Endothelial cell of hepatic sinusoid (primary cell): ENCODE measurements at regions not wholly inside any gene's neighbourhood (a gene's known extent, or its start where the extent isn't known, plus 50 kb on each side); places are given as distances from the start of the nearest gene placed in this dataset.

Source experiments
- in situ Hi-C: cut with HindIII; loops from 2 replicates; pipeline ENCODE4 v1.10.0; 2017; ENCODE audit warnings: low sequenced_read_pairs

DNA sequence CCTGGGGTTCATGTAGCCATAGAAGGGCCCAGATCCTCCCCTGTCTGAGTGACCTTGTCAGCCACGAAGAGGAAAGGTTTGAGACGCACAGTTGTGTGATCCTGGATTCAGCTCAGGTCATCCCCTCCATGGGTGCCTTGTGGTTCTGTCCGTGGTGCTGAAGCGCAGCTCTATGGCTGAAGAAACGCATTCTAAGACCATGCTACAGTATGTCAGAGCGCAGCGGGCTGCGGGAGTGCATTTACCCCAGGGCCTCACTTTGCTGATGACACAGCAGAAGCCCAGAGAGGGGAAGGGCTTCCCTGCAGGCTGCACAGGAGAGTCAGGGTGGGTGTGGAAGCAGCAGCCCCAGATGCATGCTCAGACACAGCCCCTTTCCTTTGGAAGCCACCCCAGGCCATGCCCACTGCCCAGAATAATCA lies 68.8 kb upstream of the IQSEC1 start:
- in situ Hi-C loops, result no loop called here

- in situ Hi-C loops, result no loop called here
These were observed 68.0 kb upstream of the IQSEC1 start for GRCh38 chr3:13141183-13141582.

DNA sequence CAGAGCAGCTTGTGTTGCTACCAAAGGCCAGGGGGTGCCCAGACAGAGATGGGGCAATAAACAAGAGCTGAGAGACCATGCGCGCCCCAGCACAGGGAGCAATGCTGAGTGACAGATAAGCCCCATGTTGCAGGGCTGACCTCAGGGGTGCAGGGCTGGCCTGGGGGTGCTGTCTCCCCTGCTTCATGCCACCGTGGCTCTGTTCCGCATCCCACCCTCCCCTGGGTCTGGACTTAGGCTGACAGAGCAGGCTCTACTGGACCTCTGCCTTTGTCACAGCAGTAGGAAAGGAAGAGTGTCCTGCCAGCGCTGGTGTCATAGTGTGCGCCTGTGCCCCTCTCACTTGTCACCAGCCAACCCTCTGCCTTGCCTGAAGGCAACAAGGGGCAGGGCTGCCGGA lies 67.4 kb upstream of the IQSEC1 start:
- in situ Hi-C loops, result no loop called here

DNA sequence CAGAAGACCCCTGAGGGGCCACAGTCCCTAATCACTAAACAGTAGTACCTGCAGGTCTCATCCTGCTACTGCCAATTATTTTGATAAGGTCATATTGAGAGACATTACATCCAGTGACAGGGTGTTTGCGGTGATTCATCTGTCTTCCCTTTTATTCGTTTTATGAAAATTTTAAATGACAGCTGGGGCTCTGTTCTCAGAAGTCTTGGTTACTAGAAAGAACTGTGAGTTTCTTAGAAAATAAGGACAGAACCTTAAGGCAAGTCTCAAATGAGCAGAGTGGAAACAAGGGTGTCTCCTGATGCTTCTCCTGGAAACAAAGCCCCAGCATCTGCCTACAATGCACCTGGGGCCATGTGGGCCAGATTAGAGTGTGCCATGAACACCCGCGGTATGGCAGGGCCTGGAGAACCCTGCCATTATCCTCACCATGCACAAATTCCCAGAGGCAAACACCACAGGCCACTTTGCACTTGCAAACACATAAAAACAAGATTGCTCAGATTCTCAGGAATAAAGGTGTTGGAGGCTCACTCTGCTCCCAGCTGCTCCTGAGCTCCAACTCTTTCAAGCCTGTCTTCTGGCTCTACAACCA lies 66.3 kb upstream of the IQSEC1 start:
- in situ Hi-C loops, result loop anchor here (5.0 kb wide), 2 partner anchors 97 to 113 kb away; no protein-coding TSS in a partner anchor

GRCh38 chr3:13138833-13139145 lies 65.6 kb upstream of the IQSEC1 start:
- in situ Hi-C loops, result loop anchor here (5.0 kb wide), 2 partner anchors 96 to 114 kb away; no protein-coding TSS in a partner anchor

- in situ Hi-C loops, result loop anchor here (5.0 kb wide), 2 partner anchors 96 to 114 kb away; no protein-coding TSS in a partner anchor
These were observed 65.0 kb upstream of the IQSEC1 start for GRCh38 chr3:13137941-13138832.

DNA sequence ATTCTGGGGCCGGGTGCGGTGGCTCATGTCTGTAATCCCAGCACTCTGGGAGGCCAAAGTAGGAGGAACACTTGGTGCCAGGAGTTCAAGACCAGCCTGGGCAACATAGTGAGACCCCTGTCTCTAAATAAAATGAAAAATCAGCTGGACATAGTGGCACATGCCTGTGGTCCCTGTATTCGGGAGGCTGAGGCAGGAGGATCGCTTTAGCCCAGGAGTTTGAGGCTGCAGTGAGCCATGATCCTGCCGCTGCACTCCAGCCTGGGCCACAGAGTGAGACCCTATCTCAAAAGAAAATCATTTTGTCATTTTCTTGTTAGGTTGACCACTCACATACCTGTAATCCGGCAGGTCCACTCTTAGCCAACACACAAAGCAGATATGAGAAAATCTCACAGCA lies 63.6 kb upstream of the IQSEC1 start:
- in situ Hi-C loops, result loop anchor here (5.0 kb wide), 2 partner anchors 95 to 115 kb away; no protein-coding TSS in a partner anchor

- in situ Hi-C loops, result loop anchor here (5.0 kb wide), 2 partner anchors 94 to 116 kb away; no protein-coding TSS in a partner anchor
These were observed 63.2 kb upstream of the IQSEC1 start for GRCh38 chr3:13136426-13136825.

DNA sequence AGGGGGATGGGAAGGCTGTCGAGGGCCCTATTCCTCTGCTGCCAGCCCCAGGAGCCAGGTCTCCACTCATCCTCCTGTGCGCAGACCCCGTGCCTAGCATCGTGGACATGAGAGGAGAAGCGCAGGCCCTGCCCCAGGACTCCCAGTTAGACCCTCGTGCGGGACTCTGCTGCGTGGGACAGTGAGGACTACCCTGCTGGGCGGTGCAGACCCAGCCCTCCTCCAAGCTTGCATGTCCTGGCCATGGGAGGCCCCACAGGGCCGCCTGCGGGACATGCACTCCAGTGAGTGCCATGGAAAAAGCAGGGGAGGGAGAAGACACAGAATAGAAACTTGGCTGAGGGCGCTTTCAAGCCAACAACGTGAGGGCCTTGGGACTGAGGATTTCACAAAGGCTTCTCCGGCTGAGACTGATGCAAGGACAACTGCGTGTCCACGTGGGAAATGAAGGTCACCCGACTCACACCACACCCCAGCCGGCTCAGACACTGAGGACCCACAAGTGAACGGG lies 62.6 kb upstream of the IQSEC1 start:
- in situ Hi-C loops, result loop anchor here (5.0 kb wide), 2 partner anchors 94 to 116 kb away; no protein-coding TSS in a partner anchor

DNA sequence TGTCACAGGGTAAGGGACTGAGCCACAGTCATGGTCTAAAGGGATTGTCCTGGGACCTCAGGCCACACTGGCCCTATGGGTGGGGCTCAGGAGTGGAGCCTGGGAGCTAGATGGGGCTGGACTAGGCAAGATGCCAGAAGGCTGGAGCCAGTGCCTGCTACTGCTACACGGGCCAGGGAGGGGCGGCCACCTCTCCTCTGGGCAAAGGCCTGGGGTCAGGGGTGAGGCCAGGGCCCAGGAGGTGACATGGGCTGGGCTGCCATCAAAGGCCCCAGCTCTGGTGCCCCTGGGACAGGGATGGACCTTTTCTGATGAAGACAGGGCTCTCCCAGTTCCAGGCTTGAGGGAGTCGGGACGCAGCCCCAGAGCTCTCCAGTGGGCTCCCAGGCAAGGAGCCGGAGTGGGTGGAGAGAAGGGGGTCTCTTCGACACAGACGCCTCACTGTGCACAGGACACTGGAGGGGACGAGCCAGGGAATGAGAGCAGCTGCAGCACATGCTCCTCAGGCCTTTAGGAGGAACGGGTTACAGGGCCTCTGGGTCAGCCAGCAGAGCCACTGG lies 62.1 kb upstream of the IQSEC1 start:
- in situ Hi-C loops, result loop anchor here (5.0 kb wide), 2 partner anchors 93 to 117 kb away; no protein-coding TSS in a partner anchor

DNA sequence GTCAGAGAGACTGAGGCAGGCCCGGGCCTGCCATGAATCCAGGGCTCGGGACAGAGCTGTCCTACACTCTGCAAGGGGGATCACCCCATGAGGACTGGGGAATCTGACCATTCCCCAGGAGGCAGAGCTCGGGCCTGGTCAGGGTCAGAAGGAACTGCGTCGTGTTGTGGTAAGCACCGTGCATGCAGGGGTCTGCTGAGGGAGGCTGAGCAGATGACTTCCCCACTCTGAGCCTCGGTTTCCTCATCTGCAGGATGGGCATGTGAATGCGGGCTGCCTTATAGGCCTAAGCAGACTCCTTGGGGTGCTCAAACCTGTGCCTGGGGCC lies 61.6 kb upstream of the IQSEC1 start:
- in situ Hi-C loops, result loop anchor here (5.0 kb wide), 2 partner anchors 93 to 117 kb away; no protein-coding TSS in a partner anchor

GRCh38 chr3:13134166-13134878 lies 61.1 kb upstream of the IQSEC1 start:
- in situ Hi-C loops, result no loop called here

DNA sequence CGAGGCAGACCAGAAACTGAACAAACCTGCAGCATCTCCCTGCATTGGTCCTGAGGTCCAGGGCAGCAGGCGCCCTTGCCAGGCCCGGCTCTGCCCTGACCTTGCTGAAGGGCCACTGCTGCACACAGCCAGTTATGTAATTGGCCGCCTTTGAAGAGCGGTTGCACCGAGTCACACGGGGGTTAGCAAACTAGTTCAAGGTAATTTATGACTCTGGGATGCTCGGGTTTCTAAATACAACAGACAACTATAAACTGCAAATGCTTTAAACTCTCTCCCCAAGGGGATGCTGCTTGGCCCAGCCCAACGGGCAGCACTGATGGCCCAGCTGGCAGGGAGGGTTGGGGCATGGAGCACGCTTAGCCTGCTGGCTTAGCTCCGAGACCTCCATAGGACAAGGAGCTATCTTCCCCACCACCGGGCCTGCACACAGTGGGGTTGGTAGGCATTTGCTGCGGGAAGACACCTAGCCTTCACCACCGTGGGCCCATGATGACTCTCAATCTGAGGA lies 60.3 kb upstream of the IQSEC1 start:
- in situ Hi-C loops, result no loop called here

DNA sequence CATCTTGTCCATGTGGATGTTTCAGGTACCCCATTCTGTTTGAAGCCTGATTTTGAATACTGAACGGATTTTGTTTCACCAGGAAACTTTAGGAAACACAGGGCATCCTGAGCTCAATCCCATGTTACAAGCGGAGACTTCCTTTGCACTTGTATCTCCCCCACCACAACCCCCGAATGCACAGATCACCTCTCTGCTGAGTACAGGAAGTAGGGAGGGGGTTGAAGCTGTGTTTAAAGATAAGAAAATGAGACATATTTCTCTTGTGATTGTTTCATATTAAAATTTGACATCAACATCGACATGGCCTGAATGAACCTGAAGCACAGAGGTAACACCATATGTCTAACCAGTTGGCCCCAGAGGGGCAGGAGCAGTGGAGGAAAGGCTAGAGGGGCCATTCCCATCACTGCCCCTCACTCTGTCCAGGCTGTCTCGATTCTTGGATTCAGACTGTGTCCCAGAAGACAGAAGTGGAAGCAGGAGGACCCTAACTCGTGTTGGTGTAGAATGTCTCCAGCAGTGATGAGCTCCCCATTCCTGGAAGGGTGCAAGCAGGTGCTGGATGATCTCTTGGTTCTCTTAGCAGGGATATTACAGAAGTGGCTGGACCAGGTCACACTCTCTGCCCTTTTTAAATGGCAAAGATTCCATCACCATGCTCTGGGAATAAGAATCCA lies 59.6 kb upstream of the IQSEC1 start:
- in situ Hi-C loops, result no loop called here

- in situ Hi-C loops, result no loop called here
These were observed 59.1 kb upstream of the IQSEC1 start for GRCh38 chr3:13132281-13132680.

DNA sequence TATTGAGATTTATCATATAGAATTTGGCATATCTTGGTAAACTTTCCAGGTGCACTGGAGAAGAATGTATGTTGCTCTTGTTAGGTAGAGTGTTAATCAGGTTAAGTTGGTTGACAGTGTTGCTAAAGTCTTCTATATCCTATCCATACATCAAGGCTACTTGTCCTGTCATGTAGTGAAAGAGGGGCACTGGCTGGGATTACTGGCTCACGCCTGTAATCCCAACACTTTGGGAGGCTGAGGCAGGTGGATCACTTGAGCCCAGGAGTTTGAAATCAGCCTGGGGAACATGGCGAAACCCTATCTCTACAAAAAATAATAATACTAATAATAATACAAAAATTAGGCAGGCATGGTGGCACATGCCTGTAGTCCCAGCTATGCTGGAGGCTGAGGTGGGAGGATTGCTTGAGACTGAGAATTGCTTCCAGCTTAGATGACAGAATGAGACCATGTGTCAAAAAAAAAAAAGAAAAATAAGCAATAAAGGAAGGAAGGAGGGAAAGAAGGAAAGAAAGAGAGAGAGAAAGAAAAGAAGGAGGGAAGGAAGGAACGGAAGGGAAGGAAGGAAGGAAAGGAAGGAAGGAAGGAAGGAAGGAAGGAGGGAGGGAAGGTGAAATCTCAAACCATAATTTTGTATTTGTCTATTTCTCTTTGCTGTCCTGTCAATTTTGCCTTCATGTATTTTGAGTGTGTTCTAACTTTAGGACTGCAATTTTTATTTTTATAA lies 57.4 kb upstream of the IQSEC1 start:
- in situ Hi-C loops, result no loop called here

DNA sequence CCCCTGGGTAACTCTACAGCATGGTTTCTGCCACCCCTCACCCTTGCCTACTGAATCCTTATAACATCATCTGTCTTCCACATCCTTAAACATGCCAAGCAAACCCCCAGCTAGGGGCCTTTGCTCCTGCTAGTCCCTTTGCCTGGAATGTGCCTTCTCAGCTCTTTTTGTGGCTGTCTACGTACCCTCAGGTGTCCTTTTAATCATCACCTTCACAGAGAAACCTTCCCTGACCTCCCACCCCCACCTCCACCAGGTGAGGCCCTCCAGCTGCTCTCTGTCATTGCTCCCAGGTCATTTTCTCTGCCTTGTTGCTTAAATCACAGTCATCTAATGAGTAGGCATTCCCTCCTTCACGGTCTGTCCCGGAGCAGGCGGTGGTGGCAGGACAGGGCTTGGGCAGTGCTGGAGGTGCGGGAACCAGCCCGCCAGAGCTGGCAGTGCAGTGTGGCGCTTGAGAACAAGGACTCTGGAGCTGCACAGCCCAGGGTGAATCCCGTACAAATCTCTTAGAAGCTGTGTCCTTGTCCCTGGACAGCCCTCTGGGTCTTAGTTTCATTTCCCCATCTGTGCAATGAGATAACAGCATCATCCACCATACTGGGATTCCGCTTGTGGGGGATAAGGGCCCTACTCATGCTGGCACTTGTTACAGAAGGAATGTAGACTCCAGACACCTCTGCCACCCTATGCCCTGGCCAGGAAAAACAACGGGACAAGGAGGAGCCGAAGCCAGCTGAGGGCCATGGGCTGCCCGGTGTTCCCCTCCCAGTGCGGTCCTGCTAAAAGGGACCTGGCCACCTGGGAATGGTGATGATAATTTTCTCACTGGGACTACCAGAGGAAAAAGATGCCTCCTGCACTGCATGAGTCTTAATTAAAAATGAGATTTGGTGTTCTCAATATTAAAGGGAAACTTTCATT lies 52.1 kb upstream of the IQSEC1 start:
- in situ Hi-C loops, result no loop called here

DNA sequence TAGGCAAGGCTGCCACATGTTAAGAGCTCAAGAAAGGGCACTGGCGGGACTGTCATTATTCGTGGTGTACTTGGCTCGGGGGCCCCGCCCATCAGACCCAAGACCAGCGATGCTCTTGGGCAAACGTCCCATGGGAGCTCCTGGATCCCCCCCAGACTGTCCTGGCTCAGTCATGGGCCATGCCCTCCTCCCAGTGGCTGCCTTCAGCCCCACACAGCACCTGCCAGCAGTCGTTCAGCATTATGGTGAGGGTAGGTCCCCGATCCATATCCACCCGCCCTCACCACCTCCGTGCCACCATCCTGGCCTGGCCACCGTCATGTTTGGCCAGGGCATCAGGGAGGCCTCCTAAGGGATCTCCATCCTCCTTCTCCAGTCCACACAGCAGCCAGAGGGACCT lies 51.4 kb upstream of the IQSEC1 start:
- in situ Hi-C loops, result no loop called here
